NCI-H2029 (cell line): ENCODE measurements at regions not wholly inside any gene's neighbourhood (a gene's known extent, or its start where the extent isn't known, plus 50 kb on each side); places are given as distances from the start of the nearest gene placed in this dataset.

Experiments used
- DNase-seq: peaks from one replicate; lab custom pipeline; 2025; lab: John Stamatoyannopoulos, UW

- no peak for DNase-seq
These were observed 755.2 kb upstream of the SORCS1 start for GRCh38 chr10:107919626-107920235.

- DNase-seq: no peak
These were observed 753.7 kb upstream of the SORCS1 start for GRCh38 chr10:107918171-107918570.

GRCh38 chr10:107915215-107915610, 750.7 kb upstream of the SORCS1 start:
- DNase-seq: no peak

GRCh38 chr10:107914450-107915214, 750.1 kb upstream of the SORCS1 start:
- DNase-seq: no peak

- no peak for DNase-seq
These were observed 749.1 kb upstream of the SORCS1 start for GRCh38 chr10:107913317-107914294.

- DNase-seq: no peak
These were observed 736.6 kb upstream of the SORCS1 start for GRCh38 chr10:107901076-107901475.

GRCh38 chr10:107900131-107900530, 735.6 kb upstream of the SORCS1 start:
- no peak for DNase-seq

- no peak for DNase-seq
These were observed 735.1 kb upstream of the SORCS1 start for GRCh38 chr10:107899502-107900062.

GRCh38 chr10:107899075-107899474, 734.6 kb upstream of the SORCS1 start:
- DNase-seq: no peak

GRCh38 chr10:107898392-107898791, 733.9 kb upstream of the SORCS1 start:
- DNase-seq: no peak

GRCh38 chr10:107894516-107894915, 730.0 kb upstream of the SORCS1 start:
- DNase-seq: no peak

- no peak for DNase-seq
These were observed 724.6 kb upstream of the SORCS1 start for GRCh38 chr10:107889105-107889504.

GRCh38 chr10:107880185-107880584, 715.7 kb upstream of the SORCS1 start:
- no peak for DNase-seq

GRCh38 chr10:107873007-107873406, 708.5 kb upstream of the SORCS1 start:
- no peak for DNase-seq

- DNase-seq: no peak
These were observed 701.2 kb upstream of the SORCS1 start for GRCh38 chr10:107865691-107866090.

GRCh38 chr10:107859065-107859464, 694.6 kb upstream of the SORCS1 start:
- DNase-seq: no peak

GRCh38 chr10:107856047-107856315, 691.5 kb upstream of the SORCS1 start:
- no peak for DNase-seq

- DNase-seq: no peak
These were observed 691.0 kb upstream of the SORCS1 start for GRCh38 chr10:107855301-107856046.

GRCh38 chr10:107848726-107849360, 684.3 kb upstream of the SORCS1 start:
- DNase-seq: no peak

GRCh38 chr10:107847620-107848019, 683.1 kb upstream of the SORCS1 start:
- DNase-seq: no peak

- DNase-seq: no peak
These were observed 670.2 kb upstream of the SORCS1 start for GRCh38 chr10:107834706-107835105.
